Gastroesophageal sphincter (tissue), 3 donors: ENCODE measurements at regions not wholly inside any gene's neighbourhood (a gene's known extent, or its start where the extent isn't known, plus 50 kb on each side); places are given as distances from the start of the nearest gene placed in this dataset.

Experiments
- EP300 ChIP-seq: sonication (generic); formaldehyde crosslinking; IDR thresholded peaks from one replicate; pipeline ENCODE4 v1.6.1; 2017; ENCODE audit warnings: antibody characterized with exemption, mild to moderate bottlenecking
- POLR2A ChIP-seq, 2 donors: fragments of 450-650 bp; IDR thresholded peaks; one replicate each; pipeline ENCODE4 v1.6.1; 2017; ENCODE audit warnings: antibody characterized with exemption in 2 of 2, mild to moderate bottlenecking in 2 of 2, moderate library complexity in 1 of 2
- POLR2AphosphoS5 ChIP-seq: sonication (generic); formaldehyde crosslinking; IDR thresholded peaks from one replicate; pipeline ENCODE4 v1.6.1; 2017; ENCODE audit warnings: antibody characterized with exemption
- TF ChIP-seq, protein P1 (sequence below), 4 experiments: fragments of 200-600 bp in 2 of 4; fragments of 450-650 bp in 2 of 4; sonication (generic) in 1 of 4; IDR thresholded peaks; one replicate each; pipeline ENCODE4 v1.5.1; 2017 to 2019; ENCODE audit warnings: antibody characterized with exemption in 4 of 4, mild to moderate bottlenecking in 2 of 4, moderate library complexity in 2 of 4

DNA sequence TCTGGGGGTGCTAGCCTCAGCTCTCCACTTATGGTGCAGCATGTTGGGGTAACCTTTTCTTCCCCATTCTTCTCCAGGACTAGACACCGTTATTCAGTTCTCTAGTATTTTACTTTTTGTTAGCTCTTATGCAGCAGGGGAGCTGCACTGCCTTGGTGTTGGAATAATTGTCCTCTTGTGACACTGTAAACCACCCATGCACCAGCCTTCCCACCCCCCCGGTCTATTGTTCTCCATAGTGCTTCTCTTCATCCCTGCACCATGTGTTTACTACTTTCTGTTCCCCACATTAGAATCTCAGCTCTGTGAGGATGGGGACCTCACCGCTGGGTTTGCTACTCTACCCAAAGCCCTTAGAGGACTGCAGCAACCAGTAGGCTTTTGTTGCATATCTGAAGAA lies 230.7 kb downstream of the RPS24 start:
- TF ChIP-seq POLR2AphosphoS5 (no peak), POLR2A (IDR thresholded peaks at IDR 0.05) (no peak), EP300 (no peak)
- TF ChIP-seq, protein P1, sequence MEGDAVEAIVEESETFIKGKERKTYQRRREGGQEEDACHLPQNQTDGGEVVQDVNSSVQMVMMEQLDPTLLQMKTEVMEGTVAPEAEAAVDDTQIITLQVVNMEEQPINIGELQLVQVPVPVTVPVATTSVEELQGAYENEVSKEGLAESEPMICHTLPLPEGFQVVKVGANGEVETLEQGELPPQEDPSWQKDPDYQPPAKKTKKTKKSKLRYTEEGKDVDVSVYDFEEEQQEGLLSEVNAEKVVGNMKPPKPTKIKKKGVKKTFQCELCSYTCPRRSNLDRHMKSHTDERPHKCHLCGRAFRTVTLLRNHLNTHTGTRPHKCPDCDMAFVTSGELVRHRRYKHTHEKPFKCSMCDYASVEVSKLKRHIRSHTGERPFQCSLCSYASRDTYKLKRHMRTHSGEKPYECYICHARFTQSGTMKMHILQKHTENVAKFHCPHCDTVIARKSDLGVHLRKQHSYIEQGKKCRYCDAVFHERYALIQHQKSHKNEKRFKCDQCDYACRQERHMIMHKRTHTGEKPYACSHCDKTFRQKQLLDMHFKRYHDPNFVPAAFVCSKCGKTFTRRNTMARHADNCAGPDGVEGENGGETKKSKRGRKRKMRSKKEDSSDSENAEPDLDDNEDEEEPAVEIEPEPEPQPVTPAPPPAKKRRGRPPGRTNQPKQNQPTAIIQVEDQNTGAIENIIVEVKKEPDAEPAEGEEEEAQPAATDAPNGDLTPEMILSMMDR (IDR thresholded peaks at IDR 0.05) = no peak
